B cell (primary cell): ENCODE measurements at regions not wholly inside any gene's neighbourhood (a gene's known extent, or its start where the extent isn't known, plus 50 kb on each side); places are given as distances from the start of the nearest gene placed in this dataset.

Experiments
- CTCF ChIP-seq: fragments of 200-600 bp; IDR thresholded peaks from one replicate; pipeline ENCODE4 v1.8.0; 2022; ENCODE audit warnings: antibody characterized with exemption, mild to moderate bottlenecking
- EZH2 ChIP-seq: IDR thresholded peaks from 2 replicates; pipeline ENCODE4 v1.6.1; 2012; ENCODE audit warnings: borderline replicate concordance, low read depth, mild to moderate bottlenecking, moderate library complexity, low read length; ENCODE audit not compliant: insufficient read depth, poor library complexity, severe bottlenecking

- no peak for TF ChIP-seq CTCF
- no peak for TF ChIP-seq EZH2
Observed at GRCh38 chr20:22400440-22400839, 183.9 kb downstream of the FOXA2 start.
